HTR-8/SVneo (cell line): ENCODE measurements at regions not wholly inside any gene's neighbourhood (a gene's known extent, or its start where the extent isn't known, plus 50 kb on each side); places are given as distances from the start of the nearest gene placed in this dataset.
"Not testable (repeated sequence)": the region's sequence is repeated elsewhere in the genome, so short reads cannot be mapped to it uniquely, and the experiment has no call there.

Source experiments
- DNase-seq: peaks from one replicate; pipeline ENCODE4 v3.0.0; 2011; ENCODE audit warnings: low spot score, mixed read lengths; ENCODE audit not compliant: insufficient read length
- FAIRE-seq: peaks from 2 replicates; lab custom pipeline; 2011; peaks lifted over from hg19 to GRCh38; lab: Jason Lieb, UNC

DNA sequence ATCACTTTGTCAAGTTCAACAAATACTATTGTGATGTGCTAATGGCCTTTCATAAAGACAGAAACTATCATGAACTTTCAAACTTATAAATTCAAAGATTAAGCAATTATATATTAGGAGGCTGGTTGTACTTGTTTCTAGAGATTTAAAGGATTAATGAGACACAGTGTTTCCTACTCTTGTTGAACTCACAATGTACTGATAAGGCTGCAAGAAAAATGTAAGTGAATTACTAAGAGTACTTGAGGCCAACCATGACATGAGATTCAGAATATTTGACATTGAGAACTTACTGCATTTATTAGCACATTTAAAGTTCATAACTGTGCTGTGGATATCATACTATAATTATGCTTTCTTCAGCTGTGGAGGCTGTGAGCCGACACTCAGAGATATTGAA is 1210.5 kb upstream of the SORCS1 start:
- no peak for FAIRE-seq
- no peak for DNase-seq

- DNase-seq (no peak), FAIRE-seq (no peak)
Measured at GRCh38 chr10:108365541-108365940, 1201.0 kb upstream of the SORCS1 start.

DNA sequence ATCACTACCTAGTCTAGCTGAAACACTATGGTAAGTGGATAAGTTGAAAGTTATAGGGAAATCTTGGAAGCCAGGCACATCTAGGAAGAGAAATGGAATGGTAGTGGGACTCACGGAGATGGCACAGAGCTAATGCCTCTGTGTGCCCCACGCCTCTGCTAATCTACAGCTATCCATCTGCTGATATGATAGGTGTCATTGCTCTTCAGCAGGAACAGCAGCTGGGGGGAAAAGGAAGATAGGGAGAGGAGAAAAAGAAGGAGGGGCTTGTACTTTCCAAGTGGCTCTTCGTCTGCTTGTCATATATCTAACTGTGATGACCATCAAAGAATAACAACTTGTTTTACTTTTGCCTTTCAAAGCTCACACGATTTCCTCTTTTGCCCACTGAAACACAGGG is 1199.1 kb upstream of the SORCS1 start:
- DNase-seq (no peak), FAIRE-seq (no peak)

- DNase-seq (no peak), FAIRE-seq (no peak)
Measured at GRCh38 chr10:108362961-108363360, 1198.5 kb upstream of the SORCS1 start.

DNA sequence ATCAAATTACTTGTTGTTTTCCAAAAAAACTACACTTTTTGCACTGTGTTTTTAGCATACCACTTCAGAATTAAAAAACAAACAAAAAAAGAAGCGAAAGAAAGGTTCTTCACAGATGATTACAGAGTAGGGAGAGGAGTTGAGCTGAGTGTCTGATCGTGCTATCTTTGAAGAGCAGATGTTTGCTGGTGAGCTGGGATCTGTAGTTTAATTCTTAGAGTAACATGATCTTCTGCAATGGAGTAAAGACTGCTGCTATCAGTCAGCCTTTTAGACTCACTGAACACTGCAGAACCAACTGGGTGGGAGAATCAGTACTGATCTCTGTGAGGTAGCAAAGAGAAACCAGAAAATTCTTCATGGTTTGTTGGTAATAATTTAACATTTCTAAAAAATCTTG is 1197.8 kb upstream of the SORCS1 start:
- FAIRE-seq = no peak
- DNase-seq = no peak

- DNase-seq (no peak), FAIRE-seq (no peak)
Measured at GRCh38 chr10:108360187-108360586, 1195.7 kb upstream of the SORCS1 start.

DNA sequence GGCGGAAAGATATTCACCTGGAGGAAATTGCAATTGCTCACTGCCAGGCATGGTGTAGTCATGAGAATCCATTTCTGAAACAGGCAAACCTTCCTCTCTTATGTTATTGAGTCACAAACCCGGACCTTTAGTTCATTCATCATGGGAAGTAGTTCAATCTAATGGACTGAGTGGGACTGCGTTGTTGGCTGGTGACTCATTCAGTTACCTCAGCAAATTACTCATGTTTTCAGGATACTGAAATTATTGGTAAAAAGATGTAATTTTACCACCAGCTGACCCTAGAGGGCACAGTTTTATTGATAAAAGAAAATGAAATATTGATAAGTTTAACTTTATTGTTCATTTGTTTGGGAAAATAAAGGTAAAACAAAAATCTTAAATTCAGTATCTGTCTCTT is 1194.4 kb upstream of the SORCS1 start:
- DNase-seq = peak; percentile 36
- FAIRE-seq = no peak

- FAIRE-seq (no peak), DNase-seq (no peak)
Measured at GRCh38 chr10:108352771-108353170, 1188.3 kb upstream of the SORCS1 start.

DNA sequence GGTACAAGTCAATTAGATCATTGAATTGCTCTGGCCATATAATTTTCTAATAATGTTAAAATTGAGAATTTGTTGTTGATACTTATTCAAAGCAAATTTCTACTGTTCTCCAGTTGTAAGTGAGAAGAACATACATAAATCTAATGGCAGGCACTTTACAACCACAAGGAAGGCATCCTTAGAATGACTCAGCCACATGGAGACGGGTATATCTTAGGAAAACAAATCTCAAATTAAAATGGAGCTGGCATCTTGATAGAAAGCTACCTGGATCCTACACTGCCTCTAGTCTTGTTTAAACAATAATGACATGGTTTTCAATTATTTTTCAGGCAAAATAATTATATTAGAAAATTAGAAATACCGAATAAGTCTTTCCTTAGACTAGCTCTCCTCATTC is 1183.7 kb upstream of the SORCS1 start:
- FAIRE-seq (no peak), DNase-seq (no peak)

GRCh38 chr10:108346066-108346465 is 1181.6 kb upstream of the SORCS1 start:
- no peak for DNase-seq
- FAIRE-seq = no peak

- DNase-seq = no peak
- no peak for FAIRE-seq
Measured at GRCh38 chr10:108338146-108338545, 1173.6 kb upstream of the SORCS1 start.

DNA sequence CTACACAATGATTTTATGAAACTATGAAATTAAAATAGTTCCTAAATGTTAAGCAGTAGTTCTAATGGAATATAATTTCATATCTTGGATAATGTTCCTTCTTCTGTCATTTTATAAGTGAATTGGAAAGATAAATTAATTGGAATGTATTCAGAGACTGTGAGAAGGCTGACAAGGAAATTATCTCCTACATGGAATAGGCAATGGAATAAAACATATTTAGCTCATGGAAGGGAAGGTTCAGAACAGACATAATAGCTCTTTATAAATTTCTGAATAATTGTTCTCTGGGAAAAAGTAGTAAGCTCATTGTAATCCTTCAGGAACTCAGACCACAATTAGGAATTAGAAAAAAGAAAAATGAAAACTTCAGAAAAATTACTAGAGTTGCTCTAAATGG is 1172.3 kb upstream of the SORCS1 start:
- DNase-seq (no peak), FAIRE-seq (no peak)

- FAIRE-seq (no peak), DNase-seq (no peak)
Measured at GRCh38 chr10:108327706-108328105, 1163.2 kb upstream of the SORCS1 start.

DNA sequence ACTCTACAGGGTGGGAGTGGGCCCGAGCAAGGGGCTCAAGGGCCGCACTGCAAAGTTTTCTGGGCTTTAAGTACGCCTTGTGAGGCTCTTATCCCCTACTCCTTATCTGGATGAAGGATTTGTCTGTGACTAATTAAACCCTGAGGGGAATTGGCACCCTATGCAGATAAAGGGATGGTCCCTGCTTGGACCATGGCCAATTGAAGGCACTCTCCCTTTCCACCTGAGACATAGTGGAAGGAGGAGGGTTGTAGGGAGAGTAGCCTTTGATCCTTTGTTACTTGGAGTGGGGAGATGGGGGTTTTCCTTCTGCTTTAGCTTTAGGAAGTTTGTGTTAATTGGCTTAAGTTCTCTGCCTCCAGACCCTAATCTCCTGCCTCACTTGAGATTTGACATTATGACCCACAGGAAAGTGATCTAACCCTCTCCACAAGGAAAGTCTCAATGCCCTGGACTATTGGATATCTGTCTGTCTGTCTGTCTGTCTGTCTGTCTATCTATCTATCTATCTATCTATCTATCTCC is 1158.8 kb upstream of the SORCS1 start:
- FAIRE-seq (no peak), DNase-seq (no peak)

GRCh38 chr10:108319434-108320222 is 1155.1 kb upstream of the SORCS1 start:
- no peak for FAIRE-seq
- DNase-seq = no peak

- FAIRE-seq, DNase-seq: not testable (repeated sequence)
Measured at GRCh38 chr10:108315636-108316035, 1151.1 kb upstream of the SORCS1 start.

GRCh38 chr10:108307925-108308312 is 1143.4 kb upstream of the SORCS1 start:
- no peak for FAIRE-seq
- no peak for DNase-seq

- no peak for FAIRE-seq
Measured at GRCh38 chr10:108307250-108307924, 1142.9 kb upstream of the SORCS1 start.

DNA sequence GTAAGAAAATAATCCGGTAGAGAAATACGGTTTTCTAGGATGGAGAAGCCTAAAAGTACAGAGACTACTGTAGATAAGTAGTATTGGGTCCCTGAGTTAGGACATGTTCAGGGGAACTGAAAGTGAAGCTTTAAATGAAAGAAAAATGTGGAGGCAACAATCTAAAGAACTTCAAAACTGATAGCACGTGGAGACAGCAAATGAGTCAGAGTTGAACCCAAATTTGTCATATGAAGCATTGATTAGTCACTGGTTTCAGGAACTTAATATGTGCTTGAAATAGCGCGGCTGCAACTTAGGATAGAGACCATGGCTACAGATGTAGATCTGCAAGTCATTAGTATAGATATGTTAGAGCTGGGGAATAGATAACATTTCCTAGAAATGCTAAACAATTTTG is 1138.6 kb upstream of the SORCS1 start:
- DNase-seq = no peak
- FAIRE-seq = no peak

More at GRCh38 chr10:108307250-108307924, 1142.9 kb upstream of the SORCS1 start:
- no peak for DNase-seq

DNA sequence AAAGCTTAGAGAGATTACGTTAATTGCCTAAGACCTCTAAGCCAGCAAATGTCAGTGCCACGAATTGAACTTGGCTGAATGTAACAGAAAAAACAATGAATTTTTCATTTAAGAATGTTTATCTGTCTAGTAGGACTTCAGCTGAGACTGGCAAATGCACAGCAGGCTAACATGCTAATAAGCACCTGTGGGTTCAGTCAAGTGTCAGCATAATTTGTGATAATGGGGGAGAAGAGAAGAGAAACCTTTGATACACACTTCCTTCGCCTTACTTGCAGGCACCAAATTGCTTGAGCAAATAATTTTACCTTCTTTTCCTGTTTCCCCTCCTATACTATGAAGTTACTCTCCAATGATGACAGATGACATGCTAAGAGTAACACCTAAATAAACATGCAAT is 1136.5 kb upstream of the SORCS1 start:
- DNase-seq (no peak), FAIRE-seq (no peak)

- FAIRE-seq (no peak), DNase-seq (no peak)
Measured at GRCh38 chr10:108290823-108291222, 1126.3 kb upstream of the SORCS1 start.
